NK-92 treated with Interleukin-12 subunit alpha and Interleukin-12 subunit beta, amount 100 ng/mL, for 24 hours (cell line): ENCODE measurements at regions not wholly inside any gene's neighbourhood (a gene's known extent, or its start where the extent isn't known, plus 50 kb on each side); places are given as distances from the start of the nearest gene placed in this dataset.

Source experiments
- DNase-seq: peaks from one replicate; lab custom pipeline; 2025; lab: John Stamatoyannopoulos, UW

GRCh38 chr14:98118749-98119148 is 1153.2 kb downstream of the BCL11B start:
- no peak for DNase-seq

- no peak for DNase-seq
Observed at GRCh38 chr14:98119739-98120138, 1152.3 kb downstream of the BCL11B start.

- no peak for DNase-seq
Observed at GRCh38 chr14:98120831-98121464, 1151.0 kb downstream of the BCL11B start.

- no peak for DNase-seq
Observed at GRCh38 chr14:98122527-98122926, 1149.5 kb downstream of the BCL11B start.

GRCh38 chr14:98130691-98131090 is 1141.3 kb downstream of the BCL11B start:
- DNase-seq, result no peak

- DNase-seq, result no peak
Observed at GRCh38 chr14:98131406-98131805, 1140.6 kb downstream of the BCL11B start.

- no peak for DNase-seq
Observed at GRCh38 chr14:98133806-98134205, 1138.2 kb downstream of the BCL11B start.

GRCh38 chr14:98136012-98136789 is 1135.8 kb downstream of the BCL11B start:
- no peak for DNase-seq

- DNase-seq, result no peak
Observed at GRCh38 chr14:98137131-98138025, 1134.6 kb downstream of the BCL11B start.

- DNase-seq, result peak; percentile 13
Observed at GRCh38 chr14:98138666-98139065, 1133.3 kb downstream of the BCL11B start.

GRCh38 chr14:98140862-98141530 is 1131.0 kb downstream of the BCL11B start:
- DNase-seq, result no peak

GRCh38 chr14:98143566-98143965 is 1128.4 kb downstream of the BCL11B start:
- no peak for DNase-seq

GRCh38 chr14:98144964-98145363 is 1127.0 kb downstream of the BCL11B start:
- DNase-seq, result no peak

- no peak for DNase-seq
Observed at GRCh38 chr14:98146416-98146815, 1125.6 kb downstream of the BCL11B start.

GRCh38 chr14:98154254-98154653 is 1117.7 kb downstream of the BCL11B start:
- DNase-seq, result no peak

GRCh38 chr14:98156411-98156810 is 1115.6 kb downstream of the BCL11B start:
- no peak for DNase-seq

GRCh38 chr14:98160901-98161300 is 1111.1 kb downstream of the BCL11B start:
- no peak for DNase-seq

GRCh38 chr14:98161356-98161755 is 1110.6 kb downstream of the BCL11B start:
- no peak for DNase-seq

GRCh38 chr14:98162856-98163805 is 1108.9 kb downstream of the BCL11B start:
- DNase-seq, result no peak

- DNase-seq, result no peak
Observed at GRCh38 chr14:98163873-98164272, 1108.1 kb downstream of the BCL11B start.

- DNase-seq, result no peak
Observed at GRCh38 chr14:98165976-98166375, 1106.0 kb downstream of the BCL11B start.
